Activated CD4-positive, CD25-positive, alpha-beta regulatory T cell (primary cell): ENCODE measurements at regions not wholly inside any gene's neighbourhood (a gene's known extent, or its start where the extent isn't known, plus 50 kb on each side); places are given as distances from the start of the nearest gene placed in this dataset.

ENCODE experiments used
- DNase-seq, 4 experiments: peaks; one replicate each; lab custom pipeline; 2025; lab: John Stamatoyannopoulos, UW

DNA sequence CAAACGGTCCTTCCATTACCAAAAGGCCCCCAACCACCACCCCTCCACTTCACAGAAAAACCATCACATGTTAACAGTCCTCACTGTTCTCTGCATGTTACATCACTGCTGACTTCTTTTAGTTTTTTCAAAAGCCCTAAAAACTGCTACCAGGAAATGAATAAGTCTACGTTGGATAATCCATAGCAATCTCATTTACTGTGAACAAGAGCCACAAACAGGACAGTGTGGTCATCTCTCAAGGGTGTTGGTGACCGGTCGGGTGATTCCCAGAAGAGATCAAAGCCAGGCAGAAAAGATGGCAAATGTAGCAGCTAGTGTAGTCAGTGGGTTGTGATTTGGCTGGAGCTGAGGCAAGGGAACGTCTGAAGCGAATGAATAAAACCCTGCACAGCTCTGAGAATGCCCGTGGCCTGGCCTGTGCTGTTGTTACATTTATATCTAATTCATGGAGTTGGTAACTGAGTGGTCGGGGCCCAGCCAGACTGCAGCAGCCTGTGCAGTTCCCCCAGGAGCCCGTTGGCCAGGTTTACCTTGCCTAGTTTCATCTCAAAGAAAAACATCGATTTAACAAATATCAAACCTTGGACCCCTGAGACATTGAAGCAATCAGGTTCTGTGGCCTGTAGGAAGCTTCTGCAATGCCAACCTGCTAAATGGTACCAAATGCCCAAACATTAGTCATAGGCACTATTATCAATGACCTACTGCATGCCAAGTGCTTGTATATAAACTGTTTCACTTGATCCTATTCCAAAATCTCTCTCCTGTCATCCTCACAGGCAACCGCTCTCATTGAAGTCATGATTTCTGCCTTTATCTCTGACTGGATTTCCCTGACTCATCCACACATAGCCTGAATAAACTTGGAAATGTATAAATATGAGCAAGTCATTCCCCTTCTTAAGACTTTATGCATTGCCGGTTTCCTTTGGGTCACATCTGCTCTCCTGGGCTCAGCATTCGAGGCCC, 153.8 kb upstream of the SERP2 start:
- no peak for DNase-seq

DNA sequence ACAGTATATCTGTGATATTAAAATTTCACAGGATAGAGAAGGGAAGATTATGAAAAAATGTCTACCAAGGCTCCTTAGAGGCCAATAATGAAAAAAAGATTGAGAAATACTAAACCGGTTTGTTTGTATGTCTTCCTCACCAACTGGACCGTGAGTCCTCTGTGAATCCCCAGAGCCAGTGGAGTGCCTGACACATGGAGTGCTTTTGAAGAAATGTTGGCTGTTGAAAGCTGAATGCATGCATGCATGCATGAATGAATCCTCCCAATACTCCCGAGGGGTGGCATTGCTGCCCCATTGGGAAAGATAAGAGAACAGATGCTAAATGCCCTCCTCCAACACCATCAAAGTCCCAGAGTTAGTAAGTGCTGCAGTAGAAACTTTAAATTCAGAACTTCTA, 152.7 kb upstream of the SERP2 start:
- no peak for DNase-seq

DNA sequence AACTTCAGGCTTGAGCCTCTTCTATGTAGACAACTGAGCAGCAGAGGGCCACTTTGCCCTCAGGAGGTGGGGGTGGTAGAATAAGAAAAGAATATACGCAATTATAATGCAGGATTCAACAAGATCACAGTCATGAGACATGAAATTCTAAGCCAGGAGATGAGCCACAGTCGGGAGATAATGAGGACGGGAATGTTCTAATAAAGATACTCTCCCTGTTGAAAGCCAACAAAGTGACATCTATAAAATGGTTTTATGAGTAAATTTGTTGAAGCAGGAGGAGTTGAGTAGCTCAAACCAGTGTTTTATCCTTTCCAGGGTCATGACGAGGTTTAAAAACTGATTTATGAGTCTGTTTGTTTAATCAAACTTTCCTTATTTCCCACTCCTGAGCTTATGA, 152.0 kb upstream of the SERP2 start:
- no peak for DNase-seq

DNA sequence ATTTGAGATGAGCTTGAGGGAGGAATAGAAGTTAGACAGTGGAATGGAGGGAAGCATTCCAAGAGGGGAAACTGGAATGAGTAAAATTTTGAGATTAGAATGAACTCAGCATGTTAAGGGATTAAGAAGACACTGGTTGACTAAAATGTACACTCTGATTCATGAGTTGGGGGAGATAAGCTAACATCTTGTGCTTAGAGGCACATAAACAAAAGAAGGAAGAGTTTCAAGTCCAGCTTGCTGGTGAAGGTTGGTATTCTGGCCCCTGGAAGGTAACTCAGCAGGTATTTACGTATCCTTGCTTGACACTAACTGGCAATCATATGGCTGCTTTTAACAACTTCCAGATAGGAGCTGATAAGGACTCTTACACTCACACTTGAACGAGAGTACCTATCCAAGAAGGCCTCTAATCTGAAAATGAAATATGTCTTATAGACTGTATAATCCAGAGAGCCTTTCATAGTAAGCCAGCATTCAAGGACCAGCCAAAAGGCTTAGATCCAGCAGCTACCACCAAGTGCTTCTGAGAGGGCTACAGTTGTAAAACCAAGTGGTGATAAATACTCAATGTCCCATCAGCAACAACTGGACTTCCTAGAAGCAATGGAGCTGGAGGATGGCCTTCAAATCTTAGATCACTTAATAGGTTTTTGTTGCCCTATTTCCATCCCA, 149.7 kb upstream of the SERP2 start:
- DNase-seq: no peak

DNA sequence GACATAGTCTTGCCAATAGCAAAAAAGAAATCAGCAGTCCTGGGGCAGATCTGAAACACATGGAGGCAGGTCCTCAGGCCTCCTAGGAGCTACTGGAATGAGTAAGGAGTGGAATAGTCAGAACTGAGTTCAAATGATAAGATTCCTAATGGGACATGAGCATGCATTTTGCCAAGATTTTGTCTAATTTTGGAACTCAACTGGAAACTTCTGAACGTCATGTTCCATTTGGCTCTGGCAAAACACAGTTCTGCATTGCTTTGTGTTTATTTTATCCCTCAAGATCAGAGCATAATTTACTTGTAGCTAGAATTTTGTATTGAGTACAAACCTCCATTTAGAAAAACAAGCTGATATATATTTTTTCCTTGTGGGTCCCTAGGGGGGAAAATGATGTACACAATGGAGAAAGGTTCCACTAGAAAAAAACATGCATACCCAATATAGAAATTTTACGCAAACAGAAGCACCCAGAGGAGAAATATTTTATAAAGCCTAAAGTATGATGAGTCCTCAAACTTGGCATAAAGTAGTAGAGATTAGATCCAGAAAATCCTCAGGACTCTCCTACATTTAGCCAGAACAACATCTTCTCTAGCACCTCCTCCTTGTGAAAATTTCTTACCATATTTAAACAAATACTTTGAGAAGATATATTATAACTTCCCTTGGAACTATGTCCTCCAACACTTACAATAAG, 149.0 kb upstream of the SERP2 start:
- no peak for DNase-seq

DNA sequence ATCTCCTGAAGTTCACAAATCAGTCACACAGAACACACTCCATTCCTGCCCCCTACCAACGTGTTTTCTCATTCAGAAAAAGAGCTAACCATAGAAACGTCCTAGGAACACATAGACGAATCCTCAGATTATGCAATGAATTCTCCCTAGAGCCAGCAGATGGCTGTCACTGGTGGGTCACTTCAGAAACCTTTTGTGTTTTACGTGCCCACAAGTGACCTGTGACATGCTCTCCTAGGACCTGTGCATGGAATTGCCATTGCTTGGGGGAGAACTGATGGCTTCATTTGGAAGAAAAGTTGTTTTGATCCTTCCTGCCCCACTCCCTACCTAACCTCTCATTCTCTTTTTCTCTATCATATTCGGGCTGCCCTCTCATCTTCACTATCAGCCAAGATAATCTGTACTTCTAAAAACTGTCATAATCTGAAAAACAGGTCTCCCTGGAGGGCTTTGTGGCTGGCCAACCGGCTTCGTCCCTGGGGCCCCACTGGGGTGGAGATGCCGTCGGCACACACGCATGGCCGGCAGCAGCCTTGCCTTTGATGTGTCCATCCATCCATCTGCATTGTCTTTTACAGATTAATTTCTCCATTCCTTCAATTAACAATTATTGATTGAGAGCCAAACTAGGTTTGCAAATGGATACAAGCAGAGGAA, 144.1 kb upstream of the SERP2 start:
- no peak for DNase-seq

DNA sequence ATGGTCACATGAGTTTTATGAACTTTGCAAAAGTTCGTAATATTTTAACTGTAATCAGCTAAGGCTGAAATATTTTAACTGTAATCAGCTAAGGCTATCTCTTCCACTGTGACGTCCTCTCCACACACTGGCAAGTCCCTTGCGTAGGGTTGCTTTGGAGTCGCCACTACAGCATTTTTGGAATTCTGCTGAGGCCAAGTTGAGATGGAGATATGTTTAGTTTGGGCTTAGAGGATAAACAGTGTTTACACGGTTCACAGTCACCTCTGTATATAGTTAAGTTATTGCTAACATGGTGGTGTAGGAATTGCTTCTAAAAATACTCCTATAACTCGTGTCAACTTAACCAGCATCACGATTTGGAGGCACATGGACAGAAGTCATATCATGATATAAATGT, 143.6 kb upstream of the SERP2 start:
- DNase-seq: no peak

DNA sequence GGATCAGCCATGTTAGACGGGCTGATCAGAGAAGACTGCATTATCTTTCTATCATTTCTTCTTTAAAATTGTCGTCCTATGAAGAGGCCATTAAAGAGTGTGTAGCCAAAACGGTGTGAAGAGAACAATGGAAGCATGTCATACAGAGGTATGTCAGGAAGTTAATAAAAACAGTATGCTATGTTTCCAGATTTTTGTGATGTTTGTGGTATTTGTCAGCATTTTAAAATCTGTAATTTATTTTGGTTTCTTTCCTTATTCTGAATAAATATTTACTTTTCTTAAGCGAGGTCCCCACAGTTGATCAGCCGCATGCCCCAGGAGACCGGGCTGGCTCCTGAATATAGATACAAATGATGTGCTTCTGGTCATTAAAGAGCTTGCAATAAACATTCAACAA, 142.9 kb upstream of the SERP2 start:
- DNase-seq: no peak

DNA sequence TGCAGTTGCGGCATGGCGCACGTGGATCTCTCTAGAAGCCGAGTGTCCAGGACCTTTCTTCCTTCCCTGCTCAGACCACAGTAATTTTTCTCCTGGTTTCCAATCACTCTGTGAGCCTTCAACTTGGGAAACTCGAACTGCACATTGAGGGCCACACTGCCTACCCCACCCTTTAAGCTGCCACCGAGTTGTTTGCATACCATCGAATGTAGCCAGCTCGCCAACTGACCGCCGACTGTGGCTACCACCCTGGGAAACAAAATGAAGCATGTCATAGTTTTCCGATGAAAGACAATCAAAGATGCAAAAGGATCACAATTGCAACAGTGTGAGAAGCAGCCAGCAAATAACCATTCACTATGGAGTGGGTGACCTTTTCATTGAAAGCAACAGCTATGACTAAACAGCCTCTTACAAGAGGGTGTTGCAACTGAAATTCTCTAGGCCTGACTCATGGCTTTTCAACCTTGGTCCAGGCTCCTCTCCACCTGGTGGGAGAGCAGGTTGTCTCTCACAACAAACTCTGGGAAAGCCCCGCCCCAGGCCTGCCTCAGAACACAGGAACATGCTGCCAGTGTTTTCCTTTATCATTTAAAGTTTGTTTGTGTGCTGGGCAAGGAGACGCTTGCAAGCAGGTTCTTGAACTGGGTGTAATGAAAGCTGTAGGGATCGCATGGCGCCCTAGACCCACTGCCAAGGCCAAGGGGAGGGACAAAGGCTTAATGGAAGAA, 141.7 kb upstream of the SERP2 start:
- no peak for DNase-seq

DNA sequence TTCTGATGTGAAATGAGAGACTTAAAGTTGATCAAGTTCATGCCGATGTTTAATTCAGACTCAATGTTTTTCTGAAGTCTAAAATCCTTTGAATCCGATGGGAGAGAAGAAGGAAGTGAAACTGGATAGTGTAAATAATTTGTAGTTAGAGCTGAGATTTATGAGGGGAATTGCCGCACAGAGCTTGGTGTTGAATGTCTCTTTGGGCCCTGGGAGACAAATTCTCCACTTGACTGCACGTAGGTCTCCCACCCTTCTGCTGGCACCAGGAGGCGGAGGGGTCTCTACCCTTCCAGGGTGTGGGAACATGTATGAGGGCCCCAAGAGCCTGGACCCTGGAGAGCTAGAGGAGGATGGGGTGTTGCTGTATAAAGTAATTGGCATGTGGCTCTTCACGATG, 140.8 kb upstream of the SERP2 start:
- no peak for DNase-seq

DNA sequence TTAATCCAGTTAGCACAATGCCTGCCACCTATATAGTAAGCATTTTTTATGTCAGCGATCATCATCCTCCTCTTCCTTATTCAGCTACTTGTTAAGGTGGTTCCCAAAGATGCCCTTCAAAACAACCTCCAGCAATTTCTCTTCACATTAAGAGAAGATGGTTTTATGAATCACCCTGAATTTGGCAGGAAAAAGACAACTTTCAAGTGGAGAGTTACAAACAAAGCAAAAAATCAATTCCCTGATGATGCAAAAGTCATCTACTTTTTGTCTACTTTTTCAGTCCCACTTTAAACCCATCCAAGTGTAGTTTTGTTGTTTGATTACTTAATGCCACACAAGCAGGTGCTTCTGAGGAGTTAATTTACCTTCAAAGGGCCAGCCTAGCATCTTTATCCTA, 139.1 kb upstream of the SERP2 start:
- no peak for DNase-seq

DNA sequence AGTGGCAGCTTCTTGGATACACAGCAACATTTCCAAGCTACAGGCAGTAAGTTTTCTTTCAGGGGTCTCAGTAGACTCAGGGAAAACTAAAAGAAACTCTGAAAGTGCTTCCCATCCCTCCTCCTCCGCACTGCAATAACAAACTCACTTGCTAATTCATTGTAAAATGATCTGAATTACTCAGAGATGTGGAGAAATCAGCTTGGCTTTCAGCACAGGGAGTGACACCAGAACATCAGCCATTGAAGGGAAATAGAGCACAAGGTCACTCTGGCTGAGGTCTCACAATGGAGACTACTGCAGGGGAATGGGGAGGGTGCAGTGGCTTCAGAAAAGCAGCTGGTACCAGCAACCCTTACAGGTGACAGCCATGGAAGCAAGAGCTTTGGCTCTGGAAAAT, 137.3 kb upstream of the SERP2 start:
- DNase-seq: no peak

DNA sequence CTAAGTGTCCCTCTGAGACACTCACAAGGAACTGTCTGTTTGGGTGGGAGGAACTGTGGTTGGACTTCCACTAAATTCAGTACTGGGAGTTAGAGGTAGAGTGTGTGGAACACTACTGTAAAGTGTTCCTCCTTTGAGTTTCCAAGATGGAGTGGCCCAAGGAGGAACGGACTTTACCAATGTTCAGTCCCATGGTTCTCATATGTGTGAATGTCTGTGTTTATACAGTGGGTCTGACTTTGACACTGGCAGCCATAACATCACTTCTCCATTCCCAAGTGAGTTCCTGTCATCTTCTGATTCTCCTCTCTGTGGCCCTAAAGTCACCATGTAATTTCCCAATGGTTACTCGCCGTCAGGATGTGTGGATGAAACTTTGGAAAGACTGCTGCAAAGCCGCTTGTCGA, 136.8 kb upstream of the SERP2 start:
- no peak for DNase-seq

DNA sequence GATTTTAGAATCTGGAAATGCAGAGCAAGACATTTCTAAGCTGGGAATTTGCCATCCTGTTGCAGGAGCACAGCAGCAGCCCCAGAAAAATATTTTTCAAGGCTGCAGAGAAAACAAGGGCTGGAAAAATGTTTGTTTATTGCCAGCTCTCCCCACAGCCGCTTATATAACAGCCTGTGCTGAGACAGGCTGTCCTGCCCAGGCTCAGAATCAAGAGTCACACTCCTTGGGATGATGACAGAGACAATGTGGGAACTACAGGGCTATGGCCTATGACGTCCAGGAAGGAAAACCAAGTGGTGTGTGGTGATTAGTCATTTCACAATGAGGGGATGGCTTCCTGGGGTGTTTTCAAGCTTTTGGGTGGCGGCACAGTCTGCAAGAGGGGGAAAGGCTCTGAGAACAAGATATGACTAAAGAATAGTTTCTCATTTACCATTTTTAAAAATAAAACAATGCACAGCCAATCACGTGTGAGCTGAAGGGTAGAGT, 136.3 kb upstream of the SERP2 start:
- no peak for DNase-seq

DNA sequence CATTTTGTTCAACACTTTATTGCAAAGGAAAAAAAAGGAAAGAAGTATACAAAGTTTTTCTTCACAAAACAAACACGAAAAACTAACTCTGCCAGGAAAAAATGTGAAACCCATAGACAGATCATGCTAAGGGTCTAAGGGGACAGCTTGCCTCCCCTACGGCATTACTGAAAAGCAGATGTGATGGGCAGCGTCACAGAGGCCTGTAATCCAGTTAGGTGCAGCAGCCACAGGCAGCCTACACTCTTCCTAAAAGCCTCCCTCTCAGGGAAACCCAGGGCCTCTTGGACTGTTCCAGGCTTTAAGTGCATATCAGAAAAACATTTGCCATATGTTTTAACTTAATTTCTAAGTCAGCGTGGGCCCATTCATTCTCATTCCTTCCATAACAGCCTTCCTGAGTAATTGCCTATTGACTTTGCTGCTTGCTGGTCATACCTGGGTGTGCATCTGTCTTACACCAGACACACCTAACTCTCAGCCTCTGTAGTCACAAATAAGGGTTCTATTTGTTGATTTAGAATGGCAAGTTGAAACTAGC, 135.7 kb upstream of the SERP2 start:
- no peak for DNase-seq

DNA sequence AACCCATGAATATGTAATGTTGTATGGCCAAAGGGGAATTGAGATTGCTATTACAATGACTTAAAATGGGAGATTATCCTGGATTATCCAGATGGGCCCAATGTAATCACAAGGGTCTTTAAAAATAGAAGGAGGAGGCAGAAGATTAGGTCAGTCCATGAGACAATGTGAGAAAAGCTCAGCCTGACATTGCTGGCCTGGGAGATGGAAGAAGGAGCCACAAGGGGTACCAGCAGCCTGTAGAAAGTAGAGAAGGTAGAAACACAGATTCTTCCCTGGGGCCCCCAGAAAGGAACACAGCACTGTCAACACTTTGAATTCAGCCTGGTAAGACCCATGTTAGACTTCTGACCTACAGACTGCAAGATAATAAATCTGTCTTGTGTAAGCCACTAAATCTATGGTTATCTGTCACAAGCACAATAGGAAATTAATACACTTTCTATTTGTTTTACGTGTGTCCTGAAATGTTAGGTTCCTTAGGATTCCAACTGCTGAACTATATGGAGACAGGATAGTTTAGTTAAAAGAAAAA, 132.9 kb upstream of the SERP2 start:
- DNase-seq: no peak

DNA sequence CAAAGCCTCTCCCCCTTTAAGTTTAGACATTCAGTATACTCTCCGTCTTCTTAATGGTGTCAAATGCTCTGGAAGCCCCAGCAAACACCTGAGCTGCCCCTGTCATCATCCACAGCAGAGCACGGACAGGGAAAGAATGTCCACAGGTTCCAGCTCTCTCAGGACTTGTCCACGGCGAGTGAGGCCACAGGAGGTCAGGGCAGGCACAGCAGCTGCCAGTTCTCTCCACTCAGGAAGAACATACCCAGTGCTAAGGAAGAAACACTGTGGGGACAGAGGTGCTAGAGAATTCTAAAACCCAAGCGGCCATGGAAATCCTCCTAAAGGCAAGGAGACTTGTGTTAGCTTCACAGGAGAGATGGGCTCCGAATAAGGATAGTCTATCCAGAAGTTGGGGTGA, 132.0 kb upstream of the SERP2 start:
- no peak for DNase-seq

DNA sequence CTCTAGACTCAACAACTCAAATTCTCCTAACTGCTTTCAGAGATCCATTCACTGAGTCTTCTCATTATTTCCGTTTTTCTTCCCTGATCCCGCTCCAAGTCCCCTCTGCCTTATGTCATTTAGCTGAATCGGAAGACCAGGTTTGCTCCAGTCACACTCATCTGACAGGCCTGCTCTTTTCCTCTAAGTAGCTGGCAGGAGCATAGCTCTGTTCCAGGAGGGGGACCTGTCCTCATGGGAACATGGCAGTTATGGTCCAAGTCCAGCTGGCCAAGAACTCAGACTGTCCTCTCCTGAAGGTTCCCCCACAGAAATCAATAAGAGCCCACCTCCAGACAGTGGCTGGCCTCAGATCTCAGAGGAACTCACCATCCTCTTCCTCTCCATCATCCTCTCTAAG, 130.9 kb upstream of the SERP2 start:
- no peak for DNase-seq

DNA sequence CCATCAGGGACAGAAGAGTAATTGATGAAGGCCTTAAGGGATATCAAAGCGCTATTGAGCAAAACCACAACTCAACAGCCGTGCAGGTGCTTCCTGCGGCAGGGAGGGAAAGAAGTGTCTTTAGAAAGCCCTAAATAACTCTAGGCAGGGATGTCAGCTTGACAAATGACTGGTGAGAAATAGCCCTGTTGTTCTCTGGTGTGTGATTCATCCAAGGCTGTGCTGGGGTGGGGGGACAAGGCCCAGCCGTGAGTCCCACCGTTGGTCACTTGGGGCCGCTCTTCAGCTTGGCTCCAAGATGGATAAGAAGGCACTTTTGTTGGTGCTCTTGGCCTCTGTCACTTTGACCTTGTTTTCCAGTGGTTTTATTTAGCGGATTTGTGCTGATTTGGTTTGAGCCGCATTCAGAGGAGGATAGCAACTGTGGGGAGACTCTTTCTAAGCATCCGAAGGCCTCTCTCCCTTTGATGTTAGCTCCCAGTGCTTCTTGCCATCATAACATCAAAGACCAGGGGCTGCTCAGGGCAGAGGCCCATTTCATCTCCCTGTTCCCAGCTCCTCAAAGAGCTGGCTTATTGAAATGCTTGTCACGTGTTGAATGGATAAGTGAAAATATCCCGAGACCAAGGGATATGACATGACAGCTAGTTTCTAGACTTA, 130.3 kb upstream of the SERP2 start:
- no peak for DNase-seq

DNA sequence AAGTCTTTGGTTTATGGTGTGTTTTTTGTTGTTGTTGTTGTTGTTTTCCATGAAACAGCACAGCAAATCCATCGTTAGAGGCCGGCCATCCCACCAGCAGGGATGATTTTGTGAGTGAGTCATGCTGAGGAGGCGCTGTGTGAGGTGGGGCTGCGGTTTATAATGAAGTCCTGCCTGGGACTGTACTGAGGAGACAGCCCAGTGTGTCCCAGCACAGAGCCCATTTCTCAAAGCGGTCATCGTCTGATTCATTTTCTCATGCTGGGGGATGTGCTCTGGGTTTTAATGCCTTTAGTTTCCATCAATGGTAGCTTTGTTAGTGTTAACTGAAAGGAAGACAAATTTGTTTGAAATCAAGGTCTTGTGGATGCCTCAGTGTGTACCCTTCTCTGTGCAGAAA, 129.3 kb upstream of the SERP2 start:
- DNase-seq: no peak
